ENCODE measurements at regions not wholly inside any gene's neighbourhood (a gene's known extent, or its start where the extent isn't known, plus 50 kb on each side); places are given as distances from the start of the nearest gene placed in this dataset.

DNA sequence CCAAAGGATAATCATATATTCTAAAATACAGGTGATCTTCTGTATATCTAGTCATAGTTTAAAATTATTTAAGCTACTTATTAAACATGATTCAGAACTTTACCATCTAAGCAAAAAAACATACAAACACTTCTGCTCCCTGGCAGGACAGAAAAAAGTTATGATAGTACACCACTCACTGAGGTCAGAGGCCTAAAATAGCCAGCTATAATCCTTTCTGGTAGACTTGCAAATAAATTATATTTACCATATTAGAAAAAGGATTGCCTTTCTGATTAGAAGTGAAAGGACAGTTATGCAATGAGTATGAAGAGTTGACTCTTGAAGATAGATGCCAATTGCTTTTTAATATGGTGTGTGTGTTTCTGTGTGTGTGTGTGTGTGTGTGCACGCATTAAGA is 207.4 kb downstream of the BMP2 start:
- POLR2A ChIA-PET, result no interaction called here
- CTCF ChIA-PET, result interaction anchor here (1.2 kb wide), 1 partner anchor 593 kb away, joined by 4 read pairs; no protein-coding TSS in a partner anchor
- Histone ChIP-seq H3K4me3 (ENCODE audit: low read depth, low read length) (no peak overlapping the region), H3K9me3 (ENCODE audit: control insufficient read depth, insufficient read depth, low read depth, low read length) (no peaks in the 10 kb centered on the region), H3K4me1 (ENCODE audit: control insufficient read depth, insufficient read depth, low read length) (no peaks in the 10 kb centered on the region), H3K36me3 (ENCODE audit: control insufficient read depth in 2 of 2, insufficient read depth in 1 of 2, low read length in 2 of 2) (no peaks in the 10 kb centered on the region), H3K27ac (ENCODE audit: extremely low read depth, low read depth, low read length) (no peak overlapping the region)
- TF ChIP-seq ZEB2 (tag by site-specific recombination; IDR thresholded peaks at IDR 0.05) (no peak), ZNF10 (tag by site-specific recombination; IDR thresholded peaks at IDR 0.05) (no peak), KLF16 (tag by site-specific recombination; IDR thresholded peaks at IDR 0.05) (no peak), MYNN (tag by site-specific recombination; IDR thresholded peaks at IDR 0.05; ENCODE audit: borderline replicate concordance) (no peak), ZNF529 (tag by site-specific recombination; IDR thresholded peaks at IDR 0.05; ENCODE audit: insufficient replicate concordance) (no peak), ZNF133 (tag by site-specific recombination; IDR thresholded peaks at IDR 0.05) (no peak), ZNF660 (tag by site-specific recombination; IDR thresholded peaks at IDR 0.05) (no peak), ZNF837 (tag by site-specific recombination; IDR thresholded peaks at IDR 0.05) (no peak), ZBTB20 (tag by site-specific recombination; IDR thresholded peaks at IDR 0.05) (no peak), ZNF341 (tag by site-specific recombination; IDR thresholded peaks at IDR 0.05; ENCODE audit: low read depth) (no peak), ZNF266 (tag by site-specific recombination; IDR thresholded peaks at IDR 0.05; ENCODE audit: low read depth) (no peak), HOXC10 (CRISPR knock-in tag; IDR thresholded peaks at IDR 0.05) (no peak), ZNF626 (tag by site-specific recombination; IDR thresholded peaks at IDR 0.05) (no peak), ZFP41 (tag by site-specific recombination; IDR thresholded peaks at IDR 0.05; ENCODE audit: borderline replicate concordance) (no peak), ZNF157 (tag by site-specific recombination; IDR thresholded peaks at IDR 0.05) (no peak), SETDB1 (IDR thresholded peaks at IDR 0.05; ENCODE audit: insufficient read length, low read length) (no peak), ZNF394 (tag by site-specific recombination; IDR thresholded peaks at IDR 0.05; ENCODE audit: borderline replicate concordance) (no peak)
- TF ChIP-seq, protein P1, sequence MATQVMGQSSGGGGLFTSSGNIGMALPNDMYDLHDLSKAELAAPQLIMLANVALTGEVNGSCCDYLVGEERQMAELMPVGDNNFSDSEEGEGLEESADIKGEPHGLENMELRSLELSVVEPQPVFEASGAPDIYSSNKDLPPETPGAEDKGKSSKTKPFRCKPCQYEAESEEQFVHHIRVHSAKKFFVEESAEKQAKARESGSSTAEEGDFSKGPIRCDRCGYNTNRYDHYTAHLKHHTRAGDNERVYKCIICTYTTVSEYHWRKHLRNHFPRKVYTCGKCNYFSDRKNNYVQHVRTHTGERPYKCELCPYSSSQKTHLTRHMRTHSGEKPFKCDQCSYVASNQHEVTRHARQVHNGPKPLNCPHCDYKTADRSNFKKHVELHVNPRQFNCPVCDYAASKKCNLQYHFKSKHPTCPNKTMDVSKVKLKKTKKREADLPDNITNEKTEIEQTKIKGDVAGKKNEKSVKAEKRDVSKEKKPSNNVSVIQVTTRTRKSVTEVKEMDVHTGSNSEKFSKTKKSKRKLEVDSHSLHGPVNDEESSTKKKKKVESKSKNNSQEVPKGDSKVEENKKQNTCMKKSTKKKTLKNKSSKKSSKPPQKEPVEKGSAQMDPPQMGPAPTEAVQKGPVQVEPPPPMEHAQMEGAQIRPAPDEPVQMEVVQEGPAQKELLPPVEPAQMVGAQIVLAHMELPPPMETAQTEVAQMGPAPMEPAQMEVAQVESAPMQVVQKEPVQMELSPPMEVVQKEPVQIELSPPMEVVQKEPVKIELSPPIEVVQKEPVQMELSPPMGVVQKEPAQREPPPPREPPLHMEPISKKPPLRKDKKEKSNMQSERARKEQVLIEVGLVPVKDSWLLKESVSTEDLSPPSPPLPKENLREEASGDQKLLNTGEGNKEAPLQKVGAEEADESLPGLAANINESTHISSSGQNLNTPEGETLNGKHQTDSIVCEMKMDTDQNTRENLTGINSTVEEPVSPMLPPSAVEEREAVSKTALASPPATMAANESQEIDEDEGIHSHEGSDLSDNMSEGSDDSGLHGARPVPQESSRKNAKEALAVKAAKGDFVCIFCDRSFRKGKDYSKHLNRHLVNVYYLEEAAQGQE (tag by site-specific recombination; IDR thresholded peaks at IDR 0.05), result no peak
- TF ChIP-seq, protein P2, sequence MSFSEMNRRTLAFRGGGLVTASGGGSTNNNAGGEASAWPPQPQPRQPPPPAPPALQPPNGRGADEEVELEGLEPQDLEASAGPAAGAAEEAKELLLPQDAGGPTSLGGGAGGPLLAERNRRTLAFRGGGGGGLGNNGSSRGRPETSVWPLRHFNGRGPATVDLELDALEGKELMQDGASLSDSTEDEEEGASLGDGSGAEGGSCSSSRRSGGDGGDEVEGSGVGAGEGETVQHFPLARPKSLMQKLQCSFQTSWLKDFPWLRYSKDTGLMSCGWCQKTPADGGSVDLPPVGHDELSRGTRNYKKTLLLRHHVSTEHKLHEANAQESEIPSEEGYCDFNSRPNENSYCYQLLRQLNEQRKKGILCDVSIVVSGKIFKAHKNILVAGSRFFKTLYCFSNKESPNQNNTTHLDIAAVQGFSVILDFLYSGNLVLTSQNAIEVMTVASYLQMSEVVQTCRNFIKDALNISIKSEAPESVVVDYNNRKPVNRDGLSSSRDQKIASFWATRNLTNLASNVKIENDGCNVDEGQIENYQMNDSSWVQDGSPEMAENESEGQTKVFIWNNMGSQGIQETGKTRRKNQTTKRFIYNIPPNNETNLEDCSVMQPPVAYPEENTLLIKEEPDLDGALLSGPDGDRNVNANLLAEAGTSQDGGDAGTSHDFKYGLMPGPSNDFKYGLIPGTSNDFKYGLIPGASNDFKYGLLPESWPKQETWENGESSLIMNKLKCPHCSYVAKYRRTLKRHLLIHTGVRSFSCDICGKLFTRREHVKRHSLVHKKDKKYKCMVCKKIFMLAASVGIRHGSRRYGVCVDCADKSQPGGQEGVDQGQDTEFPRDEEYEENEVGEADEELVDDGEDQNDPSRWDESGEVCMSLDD (tag by site-specific recombination; IDR thresholded peaks at IDR 0.05), result no peak
- TF ChIP-seq, protein P3, sequence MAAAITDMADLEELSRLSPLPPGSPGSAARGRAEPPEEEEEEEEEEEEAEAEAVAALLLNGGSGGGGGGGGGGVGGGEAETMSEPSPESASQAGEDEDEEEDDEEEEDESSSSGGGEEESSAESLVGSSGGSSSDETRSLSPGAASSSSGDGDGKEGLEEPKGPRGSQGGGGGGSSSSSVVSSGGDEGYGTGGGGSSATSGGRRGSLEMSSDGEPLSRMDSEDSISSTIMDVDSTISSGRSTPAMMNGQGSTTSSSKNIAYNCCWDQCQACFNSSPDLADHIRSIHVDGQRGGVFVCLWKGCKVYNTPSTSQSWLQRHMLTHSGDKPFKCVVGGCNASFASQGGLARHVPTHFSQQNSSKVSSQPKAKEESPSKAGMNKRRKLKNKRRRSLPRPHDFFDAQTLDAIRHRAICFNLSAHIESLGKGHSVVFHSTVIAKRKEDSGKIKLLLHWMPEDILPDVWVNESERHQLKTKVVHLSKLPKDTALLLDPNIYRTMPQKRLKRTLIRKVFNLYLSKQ (tag by site-specific recombination; IDR thresholded peaks at IDR 0.05; ENCODE audit: borderline replicate concordance), result no peak
